ENCODE measurements at regions not wholly inside any gene's neighbourhood (a gene's known extent, or its start where the extent isn't known, plus 50 kb on each side); places are given as distances from the start of the nearest gene placed in this dataset.

- Histone ChIP-seq H3K4me3 (ENCODE audit: low read depth in 1 of 2, low read length in 2 of 2) (no peak overlapping the region), H3K4me1 (ENCODE audit: insufficient read depth, low read length) (no peaks in the 10 kb centered on the region), H3K36me3 (ENCODE audit: insufficient read depth, low read length) (no peaks in the 10 kb centered on the region), H3K27me3 (ENCODE audit: control insufficient read depth in 1 of 2, insufficient read depth in 2 of 2, low read length in 2 of 2) (no peaks in the 10 kb centered on the region), H3K9me3 (ENCODE audit: low read length) (no peaks in the 10 kb centered on the region), H3K9ac (ENCODE audit: low read length) (no peak overlapping the region), H3K27ac (ENCODE audit: low read depth, low read length) (no peak overlapping the region)
Observed at GRCh38 chr4:175916626-175917351, 104.7 kb upstream of the GPM6A start.

- Histone ChIP-seq H3K9ac (ENCODE audit: low read length) (no peak overlapping the region), H3K27ac (ENCODE audit: low read depth, low read length) (no peak overlapping the region), H3K27me3 (ENCODE audit: control insufficient read depth in 1 of 2, insufficient read depth in 2 of 2, low read length in 2 of 2) (no peaks in the 10 kb centered on the region), H3K4me3 (ENCODE audit: low read depth in 1 of 2, low read length in 2 of 2) (no peak overlapping the region), H3K4me1 (ENCODE audit: insufficient read depth, low read length) (no peaks in the 10 kb centered on the region), H3K9me3 (ENCODE audit: low read length) (no peaks in the 10 kb centered on the region), H3K36me3 (ENCODE audit: insufficient read depth, low read length) (no peaks in the 10 kb centered on the region)
Observed at GRCh38 chr4:175927121-175927520, 115.1 kb upstream of the GPM6A start.

GRCh38 chr4:175929441-175929840, 117.4 kb upstream of the GPM6A start:
- no peaks in the 10 kb centered on the region for H3K36me3 ChIP-seq (ENCODE audit: insufficient read depth, low read length)
- no peaks in the 10 kb centered on the region for H3K9me3 ChIP-seq (ENCODE audit: low read length)
- no peak overlapping the region for H3K4me3 ChIP-seq (ENCODE audit: low read depth in 1 of 2, low read length in 2 of 2)
- no peak overlapping the region for H3K27ac ChIP-seq (ENCODE audit: low read depth, low read length)
- no peaks in the 10 kb centered on the region for H3K27me3 ChIP-seq (ENCODE audit: control insufficient read depth in 1 of 2, insufficient read depth in 2 of 2, low read length in 2 of 2)
- no peak overlapping the region for H3K9ac ChIP-seq (ENCODE audit: low read length)
- no peaks in the 10 kb centered on the region for H3K4me1 ChIP-seq (ENCODE audit: insufficient read depth, low read length)

- H3K4me3 ChIP-seq (ENCODE audit: low read depth in 1 of 2, low read length in 2 of 2), result no peak overlapping the region
- no peak overlapping the region for H3K27ac ChIP-seq (ENCODE audit: low read depth, low read length)
- H3K9ac ChIP-seq (ENCODE audit: low read length), result no peak overlapping the region
- no peaks in the 10 kb centered on the region for H3K9me3 ChIP-seq (ENCODE audit: low read length)
- no peaks in the 10 kb centered on the region for H3K4me1 ChIP-seq (ENCODE audit: insufficient read depth, low read length)
- H3K36me3 ChIP-seq (ENCODE audit: insufficient read depth, low read length), result no peaks in the 10 kb centered on the region
- no peaks in the 10 kb centered on the region for H3K27me3 ChIP-seq (ENCODE audit: control insufficient read depth in 1 of 2, insufficient read depth in 2 of 2, low read length in 2 of 2)
Observed at GRCh38 chr4:175929932-175930331, 117.9 kb upstream of the GPM6A start.

GRCh38 chr4:175930471-175930870, 118.4 kb upstream of the GPM6A start:
- no peaks in the 10 kb centered on the region for H3K4me1 ChIP-seq (ENCODE audit: insufficient read depth, low read length)
- H3K9ac ChIP-seq (ENCODE audit: low read length), result no peak overlapping the region
- H3K27ac ChIP-seq (ENCODE audit: low read depth, low read length), result no peak overlapping the region
- H3K4me3 ChIP-seq (ENCODE audit: low read depth in 1 of 2, low read length in 2 of 2), result no peak overlapping the region
- H3K27me3 ChIP-seq (ENCODE audit: control insufficient read depth in 1 of 2, insufficient read depth in 2 of 2, low read length in 2 of 2), result no peaks in the 10 kb centered on the region
- H3K36me3 ChIP-seq (ENCODE audit: insufficient read depth, low read length), result no peaks in the 10 kb centered on the region
- no peaks in the 10 kb centered on the region for H3K9me3 ChIP-seq (ENCODE audit: low read length)

GRCh38 chr4:175932116-175932515, 120.1 kb upstream of the GPM6A start:
- Histone ChIP-seq H3K9me3 (ENCODE audit: low read length) (no peaks in the 10 kb centered on the region), H3K27ac (ENCODE audit: low read depth, low read length) (no peak overlapping the region), H3K9ac (ENCODE audit: low read length) (no peak overlapping the region), H3K4me1 (ENCODE audit: insufficient read depth, low read length) (no peaks in the 10 kb centered on the region), H3K4me3 (ENCODE audit: low read depth in 1 of 2, low read length in 2 of 2) (no peak overlapping the region), H3K36me3 (ENCODE audit: insufficient read depth, low read length) (no peaks in the 10 kb centered on the region), H3K27me3 (ENCODE audit: control insufficient read depth in 1 of 2, insufficient read depth in 2 of 2, low read length in 2 of 2) (no peaks in the 10 kb centered on the region)

GRCh38 chr4:175934506-175934905, 122.4 kb upstream of the GPM6A start:
- no peaks in the 10 kb centered on the region for H3K9me3 ChIP-seq (ENCODE audit: low read length)
- H3K4me3 ChIP-seq (ENCODE audit: low read depth in 1 of 2, low read length in 2 of 2), result peak overlapping the region in 1 of 2 donors; percentile 16
- no peaks in the 10 kb centered on the region for H3K27me3 ChIP-seq (ENCODE audit: control insufficient read depth in 1 of 2, insufficient read depth in 2 of 2, low read length in 2 of 2)
- no peaks in the 10 kb centered on the region for H3K4me1 ChIP-seq (ENCODE audit: insufficient read depth, low read length)
- H3K27ac ChIP-seq (ENCODE audit: low read depth, low read length), result no peak overlapping the region
- no peak overlapping the region for H3K9ac ChIP-seq (ENCODE audit: low read length)
- H3K36me3 ChIP-seq (ENCODE audit: insufficient read depth, low read length), result no peaks in the 10 kb centered on the region

- no peaks in the 10 kb centered on the region for H3K36me3 ChIP-seq (ENCODE audit: insufficient read depth, low read length)
- no peak overlapping the region for H3K27ac ChIP-seq (ENCODE audit: low read depth, low read length)
- H3K9ac ChIP-seq (ENCODE audit: low read length), result no peak overlapping the region
- H3K4me1 ChIP-seq (ENCODE audit: insufficient read depth, low read length), result no peaks in the 10 kb centered on the region
- H3K9me3 ChIP-seq (ENCODE audit: low read length), result no peaks in the 10 kb centered on the region
- no peak overlapping the region for H3K4me3 ChIP-seq (ENCODE audit: low read depth in 1 of 2, low read length in 2 of 2)
- no peaks in the 10 kb centered on the region for H3K27me3 ChIP-seq (ENCODE audit: control insufficient read depth in 1 of 2, insufficient read depth in 2 of 2, low read length in 2 of 2)
Observed at GRCh38 chr4:175935016-175935661, 123.1 kb upstream of the GPM6A start.

- Histone ChIP-seq H3K27me3 (ENCODE audit: control insufficient read depth in 1 of 2, insufficient read depth in 2 of 2, low read length in 2 of 2) (no peaks in the 10 kb centered on the region), H3K4me3 (ENCODE audit: low read depth in 1 of 2, low read length in 2 of 2) (no peak overlapping the region), H3K9me3 (ENCODE audit: low read length) (no peaks in the 10 kb centered on the region), H3K27ac (ENCODE audit: low read depth, low read length) (no peak overlapping the region), H3K4me1 (ENCODE audit: insufficient read depth, low read length) (peaks cover 7% of the 10 kb centered on the region), H3K36me3 (ENCODE audit: insufficient read depth, low read length) (no peaks in the 10 kb centered on the region), H3K9ac (ENCODE audit: low read length) (no peak overlapping the region)
Observed at GRCh38 chr4:175944126-175944910, 121.3 kb upstream of the WDR17 start.

GRCh38 chr4:175946472-175947116, 119.0 kb upstream of the WDR17 start:
- Histone ChIP-seq H3K4me3 (ENCODE audit: low read depth in 1 of 2, low read length in 2 of 2) (peak overlapping the region in 1 of 2 donors; percentile 19), H3K4me1 (ENCODE audit: insufficient read depth, low read length) (peaks cover 7% of the 10 kb centered on the region), H3K27me3 (ENCODE audit: control insufficient read depth in 1 of 2, insufficient read depth in 2 of 2, low read length in 2 of 2) (no peaks in the 10 kb centered on the region), H3K36me3 (ENCODE audit: insufficient read depth, low read length) (no peaks in the 10 kb centered on the region), H3K27ac (ENCODE audit: low read depth, low read length) (no peak overlapping the region), H3K9ac (ENCODE audit: low read length) (no peak overlapping the region), H3K9me3 (ENCODE audit: low read length) (no peaks in the 10 kb centered on the region)

- Histone ChIP-seq H3K36me3 (ENCODE audit: insufficient read depth, low read length) (no peaks in the 10 kb centered on the region), H3K27me3 (ENCODE audit: control insufficient read depth in 1 of 2, insufficient read depth in 2 of 2, low read length in 2 of 2) (no peaks in the 10 kb centered on the region), H3K4me3 (ENCODE audit: low read depth in 1 of 2, low read length in 2 of 2) (no peak overlapping the region), H3K9me3 (ENCODE audit: low read length) (no peaks in the 10 kb centered on the region), H3K9ac (ENCODE audit: low read length) (no peak overlapping the region), H3K27ac (ENCODE audit: low read depth, low read length) (no peak overlapping the region), H3K4me1 (ENCODE audit: insufficient read depth, low read length) (peaks cover 7% of the 10 kb centered on the region)
Observed at GRCh38 chr4:175947117-175947722, 118.4 kb upstream of the WDR17 start.

Data from muscle layer of colon (tissue), 2 donors.